ENCODE measurements at regions not wholly inside any gene's neighbourhood (a gene's known extent, or its start where the extent isn't known, plus 50 kb on each side); places are given as distances from the start of the nearest gene placed in this dataset.
A peak's percentile ranks its signal among the peaks of the same experiment; 100 is the strongest.

GRCh38 chr4:128516301-128516969 lies 228.8 kb upstream of the PGRMC2 start:
- H3K4me3 ChIP-seq (ENCODE audit: low read depth, poor library complexity, severe bottlenecking) = no peak overlapping the region
- no peak for TF ChIP-seq POLR2A (IDR thresholded peaks at IDR 0.05)
- TF ChIP-seq, protein P1, sequence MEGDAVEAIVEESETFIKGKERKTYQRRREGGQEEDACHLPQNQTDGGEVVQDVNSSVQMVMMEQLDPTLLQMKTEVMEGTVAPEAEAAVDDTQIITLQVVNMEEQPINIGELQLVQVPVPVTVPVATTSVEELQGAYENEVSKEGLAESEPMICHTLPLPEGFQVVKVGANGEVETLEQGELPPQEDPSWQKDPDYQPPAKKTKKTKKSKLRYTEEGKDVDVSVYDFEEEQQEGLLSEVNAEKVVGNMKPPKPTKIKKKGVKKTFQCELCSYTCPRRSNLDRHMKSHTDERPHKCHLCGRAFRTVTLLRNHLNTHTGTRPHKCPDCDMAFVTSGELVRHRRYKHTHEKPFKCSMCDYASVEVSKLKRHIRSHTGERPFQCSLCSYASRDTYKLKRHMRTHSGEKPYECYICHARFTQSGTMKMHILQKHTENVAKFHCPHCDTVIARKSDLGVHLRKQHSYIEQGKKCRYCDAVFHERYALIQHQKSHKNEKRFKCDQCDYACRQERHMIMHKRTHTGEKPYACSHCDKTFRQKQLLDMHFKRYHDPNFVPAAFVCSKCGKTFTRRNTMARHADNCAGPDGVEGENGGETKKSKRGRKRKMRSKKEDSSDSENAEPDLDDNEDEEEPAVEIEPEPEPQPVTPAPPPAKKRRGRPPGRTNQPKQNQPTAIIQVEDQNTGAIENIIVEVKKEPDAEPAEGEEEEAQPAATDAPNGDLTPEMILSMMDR (IDR thresholded peaks at IDR 0.05) = no peak
- DNase-seq (ENCODE audit: low spot score in 2 of 2) = peak in 1 of 2 donors; percentile 52
- 73 to 75% methylated on average over 8 of the region's 8 CpGs for WGBS, 2 donors
- intact Hi-C loops (cut with DNase I; ENCODE audit: low total_unique reads) = no loop called here

GRCh38 chr4:128513664-128514484 lies 226.3 kb upstream of the PGRMC2 start:
- intact Hi-C loops (cut with DNase I; ENCODE audit: low total_unique reads) = no loop called here
- no peak for TF ChIP-seq POLR2A (IDR thresholded peaks at IDR 0.05)
- TF ChIP-seq, protein P1 (IDR thresholded peaks at IDR 0.05) = no peak
- no peak for DNase-seq (ENCODE audit: low spot score in 2 of 2)
- no peak overlapping the region for H3K4me3 ChIP-seq (ENCODE audit: low read depth, poor library complexity, severe bottlenecking)
- WGBS, 2 donors = 92 to 96% methylated on average over 3 of the region's 3 CpGs

GRCh38 chr4:128512767-128513322 lies 225.2 kb upstream of the PGRMC2 start:
- no peak overlapping the region for H3K4me3 ChIP-seq (ENCODE audit: low read depth, poor library complexity, severe bottlenecking)
- DNase-seq (ENCODE audit: low spot score in 2 of 2) = peak in 1 of 2 donors; percentile 64
- TF ChIP-seq, protein P1 (IDR thresholded peaks at IDR 0.05) = no peak
- TF ChIP-seq POLR2A (IDR thresholded peaks at IDR 0.05) = no peak
- intact Hi-C loops (cut with DNase I; ENCODE audit: low total_unique reads) = no loop called here

- peak in 1 of 2 donors; percentile 61 for DNase-seq (ENCODE audit: low spot score in 2 of 2)
- TF ChIP-seq, protein P1 (IDR thresholded peaks at IDR 0.05) = no peak
- TF ChIP-seq POLR2A (IDR thresholded peaks at IDR 0.05) = no peak
- H3K4me3 ChIP-seq (ENCODE audit: low read depth, poor library complexity, severe bottlenecking) = no peak overlapping the region
- intact Hi-C loops (cut with DNase I; ENCODE audit: low total_unique reads) = no loop called here
- 67 to 83% methylated on average over 5 of the region's 5 CpGs for WGBS, 2 donors
Observed at GRCh38 chr4:128512161-128512560, 224.5 kb upstream of the PGRMC2 start.

DNA sequence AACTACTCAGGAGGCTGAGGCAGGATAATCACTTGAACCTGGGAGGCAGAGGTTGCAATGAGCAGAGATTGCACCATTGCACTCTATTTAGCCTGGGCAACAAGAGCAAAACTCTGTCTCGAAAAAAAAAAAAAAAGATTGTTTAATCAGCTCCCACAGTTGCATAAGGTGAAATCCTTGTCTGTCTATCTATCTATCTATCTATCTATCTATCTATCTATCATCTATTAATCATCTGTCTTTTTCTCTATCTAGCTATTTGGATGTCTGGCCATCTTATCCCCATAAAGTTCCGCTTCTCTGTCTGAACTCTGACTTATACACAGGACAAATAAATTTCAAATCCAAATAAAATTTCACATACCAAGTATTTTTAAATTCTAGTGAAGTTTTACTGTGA lies 223.2 kb upstream of the PGRMC2 start:
- DNase-seq (ENCODE audit: low spot score in 2 of 2) = no peak
- TF ChIP-seq, protein P1 (IDR thresholded peaks at IDR 0.05) = no peak
- TF ChIP-seq POLR2A (IDR thresholded peaks at IDR 0.05) = no peak
- intact Hi-C loops (cut with DNase I; ENCODE audit: low total_unique reads) = no loop called here
- 75 to 88% methylated on average over 2 of the region's 2 CpGs for WGBS, 2 donors
- no peak overlapping the region for H3K4me3 ChIP-seq (ENCODE audit: low read depth, poor library complexity, severe bottlenecking)

Measured in lower leg skin (tissue), 4 donors.